GM19397 (cell line): ENCODE measurements at regions not wholly inside any gene's neighbourhood (a gene's known extent, or its start where the extent isn't known, plus 50 kb on each side); places are given as distances from the start of the nearest gene placed in this dataset.

Experiments
- ATAC-seq: cut with Tn5 transposase; IDR thresholded peaks from one replicate; pipeline ENCODE4 v1.9.1; 2021; ENCODE audit warnings: mild to moderate bottlenecking, moderate library complexity; ENCODE audit not compliant: unreplicated experiment

- no peak for ATAC-seq
Observed at GRCh38 chr4:125679989-125680388, 365.2 kb downstream of the FAT4 start.

- no peak for ATAC-seq
Observed at GRCh38 chr4:125681240-125681639, 366.5 kb downstream of the FAT4 start.

- ATAC-seq: no peak
Observed at GRCh38 chr4:125682730-125683129, 368.0 kb downstream of the FAT4 start.

- ATAC-seq: no peak
Observed at GRCh38 chr4:125688841-125689240, 374.1 kb downstream of the FAT4 start.

GRCh38 chr4:125689805-125690204 lies 375.1 kb downstream of the FAT4 start:
- no peak for ATAC-seq

- no peak for ATAC-seq
Observed at GRCh38 chr4:125693228-125693627, 378.5 kb downstream of the FAT4 start.

GRCh38 chr4:125702406-125702805 lies 387.7 kb downstream of the FAT4 start:
- no peak for ATAC-seq

GRCh38 chr4:125703443-125703842 lies 388.7 kb downstream of the FAT4 start:
- ATAC-seq: no peak

GRCh38 chr4:125704726-125705125 lies 390.0 kb downstream of the FAT4 start:
- ATAC-seq: no peak

- ATAC-seq: no peak
Observed at GRCh38 chr4:125705681-125706080, 390.9 kb downstream of the FAT4 start.

GRCh38 chr4:125707397-125707796 lies 392.6 kb downstream of the FAT4 start:
- ATAC-seq: no peak

- ATAC-seq: no peak
Observed at GRCh38 chr4:125710766-125711165, 396.0 kb downstream of the FAT4 start.

GRCh38 chr4:125714049-125714448 lies 399.3 kb downstream of the FAT4 start:
- no peak for ATAC-seq

GRCh38 chr4:125714845-125715244 lies 400.1 kb downstream of the FAT4 start:
- no peak for ATAC-seq

- ATAC-seq: no peak
Observed at GRCh38 chr4:125719987-125720386, 405.2 kb downstream of the FAT4 start.

- no peak for ATAC-seq
Observed at GRCh38 chr4:125722009-125722408, 407.3 kb downstream of the FAT4 start.

- ATAC-seq: no peak
Observed at GRCh38 chr4:125725957-125726525, 411.3 kb downstream of the FAT4 start.

GRCh38 chr4:125727931-125728330 lies 413.2 kb downstream of the FAT4 start:
- no peak for ATAC-seq

GRCh38 chr4:125728568-125728967 lies 413.8 kb downstream of the FAT4 start:
- no peak for ATAC-seq

- no peak for ATAC-seq
Observed at GRCh38 chr4:125729171-125729570, 414.4 kb downstream of the FAT4 start.

GRCh38 chr4:125732632-125733031 lies 417.9 kb downstream of the FAT4 start:
- no peak for ATAC-seq

GRCh38 chr4:125734504-125734903 lies 419.7 kb downstream of the FAT4 start:
- ATAC-seq: no peak

- no peak for ATAC-seq
Observed at GRCh38 chr4:125735102-125735501, 420.3 kb downstream of the FAT4 start.
